Coronary artery (tissue), 2 donors: ENCODE measurements at regions not wholly inside any gene's neighbourhood (a gene's known extent, or its start where the extent isn't known, plus 50 kb on each side); places are given as distances from the start of the nearest gene placed in this dataset.

Source experiments
- DNase-seq: peaks from one replicate; pipeline ENCODE4 v3.0.0-alpha.2; 2017; ENCODE audit warnings: low spot score
- H3K27ac ChIP-seq, 2 donors: fragments of 200-600 bp; sonication (generic); one replicate each; pipeline ENCODE4 v1.5.1; 2016 to 2019
- H3K4me3 ChIP-seq: fragments of 200-600 bp; sonication (generic); 2 replicates; pipeline ENCODE4 v1.5.1; 2016; ENCODE audit warnings: mild to moderate bottlenecking, moderate library complexity
- TF ChIP-seq, protein P1 (sequence below): fragments of 200-600 bp; sonication (generic); IDR thresholded peaks from one replicate; pipeline ENCODE4 v1.5.1; 2019; ENCODE audit warnings: antibody characterized with exemption

DNA sequence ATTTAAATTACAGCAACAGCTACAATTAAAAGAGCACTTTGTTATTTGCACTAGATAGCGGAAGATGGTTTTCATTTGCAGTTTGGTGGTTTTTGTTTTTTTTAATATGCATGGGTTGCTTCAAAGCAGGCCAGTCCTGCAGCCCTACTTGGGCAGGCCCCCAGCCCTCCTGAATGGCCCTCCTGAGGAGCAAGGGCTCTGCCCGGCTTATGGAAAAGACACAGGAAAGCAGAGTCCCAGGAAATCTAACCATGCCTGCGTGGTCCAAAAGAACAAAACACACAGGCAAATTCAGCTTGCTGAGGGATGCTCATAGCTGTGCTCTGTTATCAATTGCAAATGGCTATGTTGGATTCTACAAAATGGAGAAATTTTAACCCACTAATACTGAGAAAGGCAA is 371.1 kb upstream of the ARID1B start:
- Histone ChIP-seq H3K4me3 (no peak overlapping the region), H3K27ac (no peak overlapping the region)
- no peak for DNase-seq
- TF ChIP-seq, protein P1, sequence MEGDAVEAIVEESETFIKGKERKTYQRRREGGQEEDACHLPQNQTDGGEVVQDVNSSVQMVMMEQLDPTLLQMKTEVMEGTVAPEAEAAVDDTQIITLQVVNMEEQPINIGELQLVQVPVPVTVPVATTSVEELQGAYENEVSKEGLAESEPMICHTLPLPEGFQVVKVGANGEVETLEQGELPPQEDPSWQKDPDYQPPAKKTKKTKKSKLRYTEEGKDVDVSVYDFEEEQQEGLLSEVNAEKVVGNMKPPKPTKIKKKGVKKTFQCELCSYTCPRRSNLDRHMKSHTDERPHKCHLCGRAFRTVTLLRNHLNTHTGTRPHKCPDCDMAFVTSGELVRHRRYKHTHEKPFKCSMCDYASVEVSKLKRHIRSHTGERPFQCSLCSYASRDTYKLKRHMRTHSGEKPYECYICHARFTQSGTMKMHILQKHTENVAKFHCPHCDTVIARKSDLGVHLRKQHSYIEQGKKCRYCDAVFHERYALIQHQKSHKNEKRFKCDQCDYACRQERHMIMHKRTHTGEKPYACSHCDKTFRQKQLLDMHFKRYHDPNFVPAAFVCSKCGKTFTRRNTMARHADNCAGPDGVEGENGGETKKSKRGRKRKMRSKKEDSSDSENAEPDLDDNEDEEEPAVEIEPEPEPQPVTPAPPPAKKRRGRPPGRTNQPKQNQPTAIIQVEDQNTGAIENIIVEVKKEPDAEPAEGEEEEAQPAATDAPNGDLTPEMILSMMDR, result no peak

DNA sequence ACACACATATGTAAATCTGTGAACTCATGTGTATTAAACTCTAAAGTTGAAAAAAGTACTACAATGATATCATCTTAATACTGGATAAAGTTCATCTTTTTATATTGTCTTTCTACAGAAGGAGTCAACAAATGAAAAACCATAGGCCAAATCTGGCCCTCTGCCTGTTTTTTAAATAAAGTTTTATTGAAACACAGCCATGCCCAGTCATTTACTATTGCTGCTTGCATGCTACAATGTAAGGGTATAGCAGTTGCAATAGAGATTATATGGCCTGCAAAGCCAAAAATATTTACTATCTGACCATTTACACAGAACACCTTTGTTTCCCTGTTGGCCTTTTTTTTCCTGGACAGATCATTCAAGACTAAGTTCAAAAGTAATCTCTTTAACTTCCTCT is 374.6 kb upstream of the ARID1B start:
- TF ChIP-seq, protein P1, result no peak
- no peak overlapping the region for H3K27ac ChIP-seq
- no peak for DNase-seq
- no peak overlapping the region for H3K4me3 ChIP-seq

DNA sequence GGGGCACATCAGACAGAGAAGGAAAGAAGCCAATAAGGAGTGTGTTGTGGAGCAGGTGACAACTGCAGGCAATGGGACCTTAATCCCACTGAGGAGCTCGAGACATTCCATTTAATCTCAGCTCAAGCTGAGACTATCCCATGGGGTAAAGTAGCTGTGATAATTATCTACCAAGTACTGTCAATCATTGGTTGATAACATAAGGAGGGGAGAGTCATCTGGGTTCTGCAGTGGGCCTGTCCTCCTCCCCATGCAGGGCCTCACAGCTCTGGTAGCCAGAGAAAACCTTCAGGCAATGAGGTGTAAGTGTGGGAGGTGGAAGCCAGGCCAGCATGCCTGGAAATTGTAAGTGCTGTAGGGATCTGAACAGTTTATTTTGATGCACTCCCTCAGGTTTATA is 375.0 kb upstream of the ARID1B start:
- Histone ChIP-seq H3K27ac (no peak overlapping the region), H3K4me3 (no peak overlapping the region)
- TF ChIP-seq, protein P1, result no peak
- DNase-seq, result no peak

DNA sequence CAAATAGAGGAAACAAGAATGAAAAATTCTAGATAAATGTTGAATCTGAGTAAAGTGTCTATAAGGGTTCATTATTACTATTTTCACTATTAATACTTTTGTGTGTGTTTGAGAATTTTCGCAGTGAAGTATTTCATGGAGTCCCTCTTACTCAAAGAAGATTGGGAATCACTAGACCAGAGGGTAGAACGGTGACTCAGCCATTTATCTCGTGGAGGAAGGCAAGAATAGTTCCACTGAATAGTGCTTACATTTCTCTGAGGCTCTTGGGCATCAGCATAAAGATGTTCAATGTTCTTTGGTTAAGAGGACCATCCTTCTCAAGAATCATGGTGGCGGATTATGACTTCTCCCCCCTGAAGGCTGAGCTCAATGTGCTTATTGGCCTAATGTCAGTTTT is 376.7 kb upstream of the ARID1B start:
- no peak overlapping the region for H3K27ac ChIP-seq
- TF ChIP-seq, protein P1, result no peak
- no peak for DNase-seq
- no peak overlapping the region for H3K4me3 ChIP-seq

DNA sequence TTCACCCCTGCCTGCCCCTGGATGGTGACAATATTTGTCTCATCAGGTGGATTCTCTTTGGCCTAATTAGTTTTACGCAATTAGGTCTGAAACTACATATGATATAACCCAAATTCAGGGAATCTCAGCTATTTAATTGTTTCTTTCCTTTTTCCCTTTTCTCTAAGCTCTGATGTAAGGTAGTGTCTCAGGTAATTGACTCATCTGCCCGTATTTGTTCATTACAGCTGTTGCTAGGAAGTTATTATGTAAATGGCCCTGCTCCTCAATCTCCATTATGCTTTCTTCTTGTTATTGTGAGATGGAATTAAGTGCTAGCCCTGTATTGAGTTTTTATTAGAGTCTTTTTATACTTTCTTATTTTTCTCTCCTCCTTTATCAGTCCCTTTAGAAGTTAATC is 378.2 kb upstream of the ARID1B start:
- no peak overlapping the region for H3K27ac ChIP-seq
- TF ChIP-seq, protein P1, result no peak

DNA sequence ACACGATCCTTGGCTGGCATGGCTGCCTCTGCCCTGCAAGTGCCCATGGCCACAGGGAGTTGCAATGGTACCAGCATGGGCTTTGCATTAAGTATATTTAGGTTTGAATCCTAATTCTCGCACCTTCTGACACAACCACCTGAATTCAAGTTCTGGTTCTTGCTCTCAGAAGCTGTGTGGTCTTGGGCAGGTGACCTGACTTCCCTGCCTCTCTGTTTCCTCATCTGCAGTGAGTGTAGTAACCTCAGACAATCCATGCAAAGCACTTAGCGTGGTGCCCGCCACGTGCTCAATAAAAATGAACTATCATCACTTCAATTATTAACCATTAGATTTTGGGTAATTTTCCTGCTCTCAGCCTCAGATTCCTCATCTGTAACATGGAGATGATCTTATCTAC is 378.8 kb upstream of the ARID1B start:
- no peak for DNase-seq
- TF ChIP-seq, protein P1, result no peak
- Histone ChIP-seq H3K27ac (no peak overlapping the region), H3K4me3 (no peak overlapping the region)

More for the DNA sequence above, 378.2 kb upstream of the ARID1B start:
- no peak overlapping the region for H3K4me3 ChIP-seq
- DNase-seq, result no peak

DNA sequence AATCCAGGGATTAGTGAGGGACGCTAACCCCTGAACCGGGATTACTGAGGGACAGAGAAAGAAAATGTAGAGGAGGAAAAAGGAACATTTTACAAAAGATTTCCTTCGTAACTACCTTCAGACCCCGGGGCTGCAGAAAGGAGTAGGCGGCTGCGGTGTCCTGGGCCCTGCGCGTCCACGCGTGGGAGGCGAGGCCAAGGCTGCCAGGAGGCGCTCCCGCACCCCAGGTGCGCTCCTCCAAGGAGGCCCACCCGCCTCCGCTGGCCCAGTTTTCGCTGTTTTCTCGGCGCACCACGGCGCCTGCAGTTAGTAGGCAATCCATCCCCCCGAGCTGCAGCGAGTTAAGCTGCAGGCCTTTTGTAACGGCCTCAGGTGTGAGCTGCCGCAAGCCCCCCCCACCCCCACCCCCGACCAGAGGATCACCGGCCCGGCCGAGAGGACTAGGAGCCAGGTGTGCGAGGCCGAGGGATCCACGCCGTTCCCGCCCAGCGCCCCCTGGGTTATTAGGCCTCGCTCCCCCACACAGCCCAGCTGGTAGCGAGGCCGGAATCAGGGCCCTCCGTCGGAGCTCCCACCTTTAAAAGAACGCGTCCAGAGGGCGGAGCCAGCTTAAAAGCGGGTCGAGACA is 380.3 kb upstream of the ARID1B start:
- Histone ChIP-seq H3K4me3 (no peak overlapping the region), H3K27ac (no peak overlapping the region)
- TF ChIP-seq, protein P1, result no peak
- no peak for DNase-seq
